ENCODE measurements at regions not wholly inside any gene's neighbourhood (a gene's known extent, or its start where the extent isn't known, plus 50 kb on each side); places are given as distances from the start of the nearest gene placed in this dataset.

- TF ChIP-seq KDM1A (IDR thresholded peaks at IDR 0.05; ENCODE audit: low read depth), result no peak
- no peak for TF ChIP-seq EP300 (IDR thresholded peaks at IDR 0.05)
- TF ChIP-seq REST (IDR thresholded peaks at IDR 0.05), result no peak
- TF ChIP-seq PHF8 (IDR thresholded peaks at IDR 0.05; ENCODE audit: borderline replicate concordance, low read depth), result no peak
- TF ChIP-seq, protein P1, sequence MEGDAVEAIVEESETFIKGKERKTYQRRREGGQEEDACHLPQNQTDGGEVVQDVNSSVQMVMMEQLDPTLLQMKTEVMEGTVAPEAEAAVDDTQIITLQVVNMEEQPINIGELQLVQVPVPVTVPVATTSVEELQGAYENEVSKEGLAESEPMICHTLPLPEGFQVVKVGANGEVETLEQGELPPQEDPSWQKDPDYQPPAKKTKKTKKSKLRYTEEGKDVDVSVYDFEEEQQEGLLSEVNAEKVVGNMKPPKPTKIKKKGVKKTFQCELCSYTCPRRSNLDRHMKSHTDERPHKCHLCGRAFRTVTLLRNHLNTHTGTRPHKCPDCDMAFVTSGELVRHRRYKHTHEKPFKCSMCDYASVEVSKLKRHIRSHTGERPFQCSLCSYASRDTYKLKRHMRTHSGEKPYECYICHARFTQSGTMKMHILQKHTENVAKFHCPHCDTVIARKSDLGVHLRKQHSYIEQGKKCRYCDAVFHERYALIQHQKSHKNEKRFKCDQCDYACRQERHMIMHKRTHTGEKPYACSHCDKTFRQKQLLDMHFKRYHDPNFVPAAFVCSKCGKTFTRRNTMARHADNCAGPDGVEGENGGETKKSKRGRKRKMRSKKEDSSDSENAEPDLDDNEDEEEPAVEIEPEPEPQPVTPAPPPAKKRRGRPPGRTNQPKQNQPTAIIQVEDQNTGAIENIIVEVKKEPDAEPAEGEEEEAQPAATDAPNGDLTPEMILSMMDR (IDR thresholded peaks at IDR 0.05), result no peak
- TF ChIP-seq, protein P2, sequence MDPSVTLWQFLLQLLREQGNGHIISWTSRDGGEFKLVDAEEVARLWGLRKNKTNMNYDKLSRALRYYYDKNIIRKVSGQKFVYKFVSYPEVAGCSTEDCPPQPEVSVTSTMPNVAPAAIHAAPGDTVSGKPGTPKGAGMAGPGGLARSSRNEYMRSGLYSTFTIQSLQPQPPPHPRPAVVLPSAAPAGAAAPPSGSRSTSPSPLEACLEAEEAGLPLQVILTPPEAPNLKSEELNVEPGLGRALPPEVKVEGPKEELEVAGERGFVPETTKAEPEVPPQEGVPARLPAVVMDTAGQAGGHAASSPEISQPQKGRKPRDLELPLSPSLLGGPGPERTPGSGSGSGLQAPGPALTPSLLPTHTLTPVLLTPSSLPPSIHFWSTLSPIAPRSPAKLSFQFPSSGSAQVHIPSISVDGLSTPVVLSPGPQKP (IDR thresholded peaks at IDR 0.05; ENCODE audit: low read depth, low read length), result no peak
- no peak for TF ChIP-seq JUNB (IDR thresholded peaks at IDR 0.05)
- no peak for TF ChIP-seq RCOR1 (IDR thresholded peaks at IDR 0.05; ENCODE audit: low read depth, low read length)
- TF ChIP-seq NR3C1 (IDR thresholded peaks at IDR 0.05), result no peak
- TF ChIP-seq SMC3 (IDR thresholded peaks at IDR 0.05), result no peak
- TF ChIP-seq HEYL (CRISPR knock-in tag; IDR thresholded peaks at IDR 0.05), result no peak
- no peak for TF ChIP-seq MAZ (IDR thresholded peaks at IDR 0.05; ENCODE audit: borderline replicate concordance, low read depth, low read length)
These were observed 300.3 kb downstream of the TAFA4 start for GRCh38 chr3:68631850-68632545.

Data from A549 (cell line).